C4-2B (cell line): ENCODE measurements at regions not wholly inside any gene's neighbourhood (a gene's known extent, or its start where the extent isn't known, plus 50 kb on each side); places are given as distances from the start of the nearest gene placed in this dataset.

Experiments used
- ZFX ChIP-seq: fragments of 450-650 bp; IDR thresholded peaks from 2 replicates; pipeline ENCODE4 v1.6.1; 2017
- TF ChIP-seq, protein P1 (sequence below): fragments of 450-650 bp; conservative IDR thresholded peaks from 2 replicates; pipeline ENCODE4 v1.5.1; 2017; ENCODE audit warnings: mild to moderate bottlenecking

DNA sequence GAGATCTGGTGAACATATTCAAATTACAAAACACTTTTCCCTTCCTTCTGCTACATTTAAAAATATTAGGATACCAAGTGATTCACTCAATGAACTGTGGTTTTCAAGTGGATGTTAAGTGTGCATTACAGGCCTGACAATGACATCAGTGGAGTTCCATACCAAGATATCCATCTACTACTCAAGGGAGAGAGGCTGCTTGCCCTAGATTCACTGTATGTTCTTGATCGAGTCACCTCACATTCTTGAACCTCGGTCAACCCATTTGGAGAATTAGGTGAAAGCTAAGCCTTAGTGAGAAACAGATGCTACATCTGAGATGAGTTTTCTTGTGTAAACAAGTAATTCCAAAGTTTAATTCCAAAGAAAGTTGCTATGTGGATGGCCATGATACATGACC is 142.2 kb downstream of the FGF10 start:
- TF ChIP-seq, protein P1, sequence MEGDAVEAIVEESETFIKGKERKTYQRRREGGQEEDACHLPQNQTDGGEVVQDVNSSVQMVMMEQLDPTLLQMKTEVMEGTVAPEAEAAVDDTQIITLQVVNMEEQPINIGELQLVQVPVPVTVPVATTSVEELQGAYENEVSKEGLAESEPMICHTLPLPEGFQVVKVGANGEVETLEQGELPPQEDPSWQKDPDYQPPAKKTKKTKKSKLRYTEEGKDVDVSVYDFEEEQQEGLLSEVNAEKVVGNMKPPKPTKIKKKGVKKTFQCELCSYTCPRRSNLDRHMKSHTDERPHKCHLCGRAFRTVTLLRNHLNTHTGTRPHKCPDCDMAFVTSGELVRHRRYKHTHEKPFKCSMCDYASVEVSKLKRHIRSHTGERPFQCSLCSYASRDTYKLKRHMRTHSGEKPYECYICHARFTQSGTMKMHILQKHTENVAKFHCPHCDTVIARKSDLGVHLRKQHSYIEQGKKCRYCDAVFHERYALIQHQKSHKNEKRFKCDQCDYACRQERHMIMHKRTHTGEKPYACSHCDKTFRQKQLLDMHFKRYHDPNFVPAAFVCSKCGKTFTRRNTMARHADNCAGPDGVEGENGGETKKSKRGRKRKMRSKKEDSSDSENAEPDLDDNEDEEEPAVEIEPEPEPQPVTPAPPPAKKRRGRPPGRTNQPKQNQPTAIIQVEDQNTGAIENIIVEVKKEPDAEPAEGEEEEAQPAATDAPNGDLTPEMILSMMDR = no peak
- TF ChIP-seq ZFX = no peak
